ENCODE measurements at regions not wholly inside any gene's neighbourhood (a gene's known extent, or its start where the extent isn't known, plus 50 kb on each side); places are given as distances from the start of the nearest gene placed in this dataset.
A peak's percentile ranks its signal among the peaks of the same experiment; 100 is the strongest.

DNA sequence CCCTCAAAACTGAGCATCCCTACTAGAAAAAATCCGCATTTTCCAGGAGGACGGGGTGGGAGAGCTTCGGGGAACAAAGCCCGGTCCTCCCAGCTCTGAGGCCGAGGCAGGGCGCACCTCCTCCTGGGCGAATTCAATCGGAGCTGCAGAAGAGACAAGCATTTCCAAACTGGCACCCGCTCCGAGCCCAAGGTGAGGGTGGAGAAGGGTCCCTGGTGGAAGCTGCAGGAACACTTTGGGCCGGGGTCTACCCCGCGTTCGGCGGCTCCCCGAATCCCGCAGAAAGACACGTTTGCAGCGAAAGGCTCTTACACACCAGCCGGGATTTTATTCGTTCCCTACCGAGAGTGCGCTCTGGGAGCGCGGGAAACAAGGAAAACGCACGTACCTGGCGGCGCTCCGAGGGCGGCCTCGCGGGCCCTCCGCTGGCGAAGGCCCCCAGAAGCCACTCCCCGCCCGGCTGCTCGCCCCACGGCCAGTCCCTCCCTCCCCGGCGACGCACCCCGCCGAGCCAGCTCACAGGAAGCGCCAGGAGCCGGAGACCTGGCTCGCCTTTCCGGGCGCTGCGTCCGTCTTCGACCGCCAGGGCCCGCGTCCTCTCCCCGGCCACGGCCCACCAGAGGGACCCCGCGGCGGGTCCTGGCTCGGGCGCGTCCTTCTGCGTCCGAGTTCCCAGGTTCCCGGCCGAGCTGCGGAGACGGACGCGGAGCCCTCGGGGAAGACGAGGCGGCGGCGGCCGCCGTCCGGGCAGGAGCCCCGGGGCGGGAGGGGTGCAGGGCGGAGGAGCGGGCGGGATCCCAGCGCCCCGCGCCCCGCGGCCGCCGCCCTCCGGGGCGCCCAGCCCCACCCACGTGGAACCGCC lies 49.8 kb upstream of the BAHCC1 start:
- peak; percentile 67 to 78 for DNase-seq
